ENCODE measurements at regions not wholly inside any gene's neighbourhood (a gene's known extent, or its start where the extent isn't known, plus 50 kb on each side); places are given as distances from the start of the nearest gene placed in this dataset.
"Not testable (repeated sequence)": the region's sequence is repeated elsewhere in the genome, so short reads cannot be mapped to it uniquely, and the experiment has no call there.

GRCh38 chr16:13359835-13360234 lies 458.4 kb downstream of the SHISA9 start:
- DNase-seq (ENCODE audit: low spot score) (no peak), ATAC-seq (ENCODE audit: low FRiP score) (no peak)
- TF ChIP-seq, protein P1, sequence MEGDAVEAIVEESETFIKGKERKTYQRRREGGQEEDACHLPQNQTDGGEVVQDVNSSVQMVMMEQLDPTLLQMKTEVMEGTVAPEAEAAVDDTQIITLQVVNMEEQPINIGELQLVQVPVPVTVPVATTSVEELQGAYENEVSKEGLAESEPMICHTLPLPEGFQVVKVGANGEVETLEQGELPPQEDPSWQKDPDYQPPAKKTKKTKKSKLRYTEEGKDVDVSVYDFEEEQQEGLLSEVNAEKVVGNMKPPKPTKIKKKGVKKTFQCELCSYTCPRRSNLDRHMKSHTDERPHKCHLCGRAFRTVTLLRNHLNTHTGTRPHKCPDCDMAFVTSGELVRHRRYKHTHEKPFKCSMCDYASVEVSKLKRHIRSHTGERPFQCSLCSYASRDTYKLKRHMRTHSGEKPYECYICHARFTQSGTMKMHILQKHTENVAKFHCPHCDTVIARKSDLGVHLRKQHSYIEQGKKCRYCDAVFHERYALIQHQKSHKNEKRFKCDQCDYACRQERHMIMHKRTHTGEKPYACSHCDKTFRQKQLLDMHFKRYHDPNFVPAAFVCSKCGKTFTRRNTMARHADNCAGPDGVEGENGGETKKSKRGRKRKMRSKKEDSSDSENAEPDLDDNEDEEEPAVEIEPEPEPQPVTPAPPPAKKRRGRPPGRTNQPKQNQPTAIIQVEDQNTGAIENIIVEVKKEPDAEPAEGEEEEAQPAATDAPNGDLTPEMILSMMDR (IDR thresholded peaks at IDR 0.05) = no peak

DNA sequence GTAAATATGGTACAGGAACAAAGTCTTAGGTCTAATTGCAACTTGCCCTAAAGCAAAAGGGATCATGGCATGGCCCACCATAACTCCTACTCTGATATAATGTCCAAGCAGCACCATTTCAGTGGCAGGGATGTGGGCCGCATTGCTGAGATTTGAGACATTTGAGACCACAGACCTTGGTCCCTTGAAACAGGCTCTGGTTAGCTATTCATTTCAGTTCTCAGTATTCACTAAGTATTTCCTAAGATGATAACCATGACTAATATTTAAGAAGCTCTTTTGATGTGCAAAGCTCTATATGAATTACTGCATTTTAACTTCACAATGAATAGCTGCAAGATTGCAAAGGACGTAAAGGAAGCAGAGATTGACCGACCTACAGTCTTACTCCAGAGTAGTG lies 471.0 kb downstream of the SHISA9 start:
- TF ChIP-seq, protein P1 (IDR thresholded peaks at IDR 0.05) = no peak
- no peak for DNase-seq (ENCODE audit: low spot score)
- no peak for ATAC-seq (ENCODE audit: low FRiP score)

GRCh38 chr16:13376174-13376573 lies 474.8 kb downstream of the SHISA9 start:
- TF ChIP-seq, protein P1 (IDR thresholded peaks at IDR 0.05) = no peak
- ATAC-seq (ENCODE audit: low FRiP score) (no peak), DNase-seq (ENCODE audit: low spot score) (no peak)

GRCh38 chr16:13377143-13377542 lies 475.7 kb downstream of the SHISA9 start:
- DNase-seq (ENCODE audit: low spot score) = no peak
- TF ChIP-seq, protein P1 (IDR thresholded peaks at IDR 0.05) = no peak

DNA sequence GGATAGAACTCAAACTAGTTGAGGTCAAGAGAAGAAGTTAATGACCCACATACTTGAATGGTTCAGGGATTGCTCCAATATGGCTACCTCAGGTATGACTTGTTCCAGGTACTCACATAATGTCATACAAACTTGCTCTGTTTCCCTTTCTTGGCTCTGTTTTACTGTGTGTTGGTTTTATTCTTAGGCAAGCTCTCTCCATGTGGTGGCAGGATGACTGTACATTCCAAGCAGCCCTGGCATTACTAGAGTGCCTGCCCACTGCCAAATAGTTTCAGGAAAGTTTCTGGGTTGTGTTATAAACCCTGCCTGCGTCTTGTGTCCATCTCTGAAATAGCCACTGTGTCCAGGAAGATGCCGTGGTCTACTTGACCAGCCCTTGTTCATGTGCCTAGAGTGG lies 476.8 kb downstream of the SHISA9 start:
- TF ChIP-seq, protein P1 (IDR thresholded peaks at IDR 0.05) = no peak
- ATAC-seq (ENCODE audit: low FRiP score) (no peak), DNase-seq (ENCODE audit: low spot score) (no peak)

More at GRCh38 chr16:13377143-13377542, 475.7 kb downstream of the SHISA9 start:
- no peak for ATAC-seq (ENCODE audit: low FRiP score)

DNA sequence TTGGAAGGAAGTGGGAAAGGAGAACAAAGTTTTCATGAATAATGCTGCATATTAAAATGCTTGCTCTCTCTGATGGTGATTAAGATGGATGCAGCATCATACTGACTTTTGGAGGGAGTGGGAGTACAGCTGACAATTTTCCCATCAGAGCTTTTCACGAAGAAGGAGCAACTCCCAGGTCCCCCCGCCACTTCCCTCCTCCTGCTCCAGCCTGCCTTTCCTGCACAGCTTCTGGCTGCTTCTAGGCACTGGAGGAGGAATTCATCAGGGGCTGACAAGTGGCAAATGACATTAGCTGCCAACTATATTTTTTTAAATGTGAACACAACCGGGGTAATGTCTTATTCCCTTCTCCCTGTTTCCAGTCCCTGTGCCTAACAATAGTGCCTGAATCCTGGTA lies 477.9 kb downstream of the SHISA9 start:
- DNase-seq (ENCODE audit: low spot score) (no peak), ATAC-seq (ENCODE audit: low FRiP score) (no peak)
- TF ChIP-seq, protein P1 (IDR thresholded peaks at IDR 0.05) = no peak

DNA sequence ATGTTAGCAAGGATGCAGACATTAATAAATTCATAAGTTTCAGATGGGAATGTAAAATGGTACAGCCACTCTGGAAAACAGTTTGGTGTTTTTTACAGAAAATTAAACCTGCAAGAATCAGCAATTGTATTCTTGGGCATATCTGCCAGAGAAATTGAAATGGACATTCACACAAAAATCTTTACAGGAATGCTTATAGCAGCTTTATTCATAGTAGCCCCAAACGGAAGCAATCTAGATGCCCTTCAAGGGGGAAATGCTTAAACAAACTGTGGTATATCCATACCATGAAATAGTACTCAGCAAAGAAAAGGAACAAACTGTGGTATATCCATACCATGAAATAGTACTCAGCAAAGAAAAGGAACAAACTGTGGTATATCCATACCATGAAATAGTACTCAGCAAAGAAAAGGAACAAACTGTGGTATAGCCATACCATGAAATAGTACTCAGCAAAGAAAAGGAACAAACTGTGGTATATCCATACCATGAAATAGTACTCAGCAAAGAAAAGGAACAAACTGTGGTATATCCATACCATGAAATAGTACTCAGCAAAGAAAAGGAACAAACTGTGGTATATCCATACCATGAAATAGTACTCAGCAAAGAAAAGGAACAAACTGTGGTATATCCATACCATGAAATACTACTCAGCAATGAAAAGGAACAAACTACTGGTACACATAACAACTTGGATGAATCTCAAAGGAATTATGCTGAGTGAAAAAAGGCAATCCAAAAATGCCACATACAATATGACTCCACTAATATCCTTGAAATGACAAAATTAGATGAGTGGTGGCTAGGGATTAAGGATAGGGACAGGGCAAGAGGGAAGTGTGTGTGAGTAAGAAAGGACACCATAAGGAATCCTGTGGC lies 484.0 kb downstream of the SHISA9 start:
- not testable (repeated sequence) for ATAC-seq (ENCODE audit: low FRiP score); DNase-seq (ENCODE audit: low spot score)
